ENCODE measurements at regions not wholly inside any gene's neighbourhood (a gene's known extent, or its start where the extent isn't known, plus 50 kb on each side); places are given as distances from the start of the nearest gene placed in this dataset.

DNA sequence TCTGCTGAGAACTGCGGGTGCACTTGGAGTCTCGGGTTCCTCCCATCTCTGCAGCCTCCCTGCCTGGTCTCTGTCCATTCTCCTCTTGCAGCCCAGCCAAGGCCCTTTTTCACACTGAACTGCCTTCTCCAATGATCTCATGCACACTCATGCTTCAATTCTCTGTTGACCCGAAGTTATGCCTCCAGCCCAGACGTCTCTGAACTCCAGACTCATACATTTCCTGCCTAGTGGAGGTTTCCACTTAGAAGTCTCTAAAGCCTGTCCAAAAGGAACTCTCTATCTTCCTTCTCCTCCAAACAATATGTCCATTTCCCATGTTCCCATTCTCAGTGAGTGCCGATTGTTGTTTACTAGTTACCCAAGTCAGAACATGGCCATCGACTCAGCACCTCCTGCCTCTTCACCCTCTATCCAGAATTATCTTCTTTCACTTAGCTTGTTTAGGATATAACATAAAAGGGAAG is 155.2 kb downstream of the IRS1 start:
- ATAC-seq (peak; percentile 76 to 90 (median 80)), DNase-seq (peak in 4 of 5 donors; percentile 28 to 57 (median 44))
- peaks cover 0 to 20% (median 1%) of the 10 kb centered on the region in 12 donors for H3K9me3 ChIP-seq
- intact Hi-C loops (cut with DNase I): loop anchor here in 2 of 10 donors (10.0 kb wide), 1 partner anchor 150 kb away; the partner anchor contains the start of gene IRS1 (in 2 of the 2)
- no peak for TF ChIP-seq POLR2A (IDR thresholded peaks at IDR 0.05)
- TF ChIP-seq, protein P1, sequence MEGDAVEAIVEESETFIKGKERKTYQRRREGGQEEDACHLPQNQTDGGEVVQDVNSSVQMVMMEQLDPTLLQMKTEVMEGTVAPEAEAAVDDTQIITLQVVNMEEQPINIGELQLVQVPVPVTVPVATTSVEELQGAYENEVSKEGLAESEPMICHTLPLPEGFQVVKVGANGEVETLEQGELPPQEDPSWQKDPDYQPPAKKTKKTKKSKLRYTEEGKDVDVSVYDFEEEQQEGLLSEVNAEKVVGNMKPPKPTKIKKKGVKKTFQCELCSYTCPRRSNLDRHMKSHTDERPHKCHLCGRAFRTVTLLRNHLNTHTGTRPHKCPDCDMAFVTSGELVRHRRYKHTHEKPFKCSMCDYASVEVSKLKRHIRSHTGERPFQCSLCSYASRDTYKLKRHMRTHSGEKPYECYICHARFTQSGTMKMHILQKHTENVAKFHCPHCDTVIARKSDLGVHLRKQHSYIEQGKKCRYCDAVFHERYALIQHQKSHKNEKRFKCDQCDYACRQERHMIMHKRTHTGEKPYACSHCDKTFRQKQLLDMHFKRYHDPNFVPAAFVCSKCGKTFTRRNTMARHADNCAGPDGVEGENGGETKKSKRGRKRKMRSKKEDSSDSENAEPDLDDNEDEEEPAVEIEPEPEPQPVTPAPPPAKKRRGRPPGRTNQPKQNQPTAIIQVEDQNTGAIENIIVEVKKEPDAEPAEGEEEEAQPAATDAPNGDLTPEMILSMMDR (IDR thresholded peaks at IDR 0.05): no peak
- peaks cover 0 to 33% (median 11%) of the 10 kb centered on the region in 12 donors for H3K4me1 ChIP-seq
- peak overlapping the region in 8 of 12 donors; percentile 4 to 71 (median 52) for H3K27ac ChIP-seq
- H3K36me3 ChIP-seq: no peaks in the 10 kb centered on the region
- H3K27me3 ChIP-seq: peaks cover 0 to 9% (median 0%) of the 10 kb centered on the region in 9 donors
- 32 to 44% (median 38%) methylated on average over 6 of the region's 6 CpGs for WGBS, 4 donors
- no peak overlapping the region for H3K4me3 ChIP-seq

DNA sequence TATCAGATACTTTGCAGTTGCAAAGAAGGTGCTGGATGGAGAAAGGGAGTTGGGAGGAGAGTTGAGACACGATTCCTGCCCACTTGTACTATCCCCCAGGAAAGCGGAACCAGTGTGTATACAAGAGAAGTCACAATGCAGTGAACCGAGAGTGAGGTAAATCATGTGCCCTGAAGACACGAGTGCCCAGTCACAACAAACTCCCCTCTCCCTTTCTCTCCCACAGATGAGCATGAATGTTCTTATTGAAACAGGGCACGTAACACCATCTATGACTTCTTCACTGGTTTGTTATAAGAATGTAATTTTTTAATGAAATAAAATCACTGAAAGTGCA is 155.7 kb downstream of the IRS1 start:
- Histone ChIP-seq H3K27me3 (peaks cover 0 to 9% (median 0%) of the 10 kb centered on the region in 9 donors), H3K27ac (peak overlapping the region in 4 of 12 donors; percentile 15 to 71 (median 36)), H3K36me3 (no peaks in the 10 kb centered on the region), H3K9me3 (peaks cover 0 to 15% (median under 1%) of the 10 kb centered on the region in 12 donors), H3K4me1 (peaks cover 0 to 29% (median 9%) of the 10 kb centered on the region in 12 donors), H3K4me3 (no peak overlapping the region)
- DNase-seq: no peak
- TF ChIP-seq POLR2A (IDR thresholded peaks at IDR 0.05): no peak
- TF ChIP-seq, protein P1 (IDR thresholded peaks at IDR 0.05): no peak
- no peak for ATAC-seq
- 69 to 83% (median 77%) methylated on average over 5 of the region's 5 CpGs for WGBS, 4 donors
- intact Hi-C loops (cut with DNase I): loop anchor here in 2 of 10 donors (10.0 kb wide), 1 partner anchor 151 kb away; the partner anchor contains the start of gene IRS1 (in 2 of the 2)

DNA sequence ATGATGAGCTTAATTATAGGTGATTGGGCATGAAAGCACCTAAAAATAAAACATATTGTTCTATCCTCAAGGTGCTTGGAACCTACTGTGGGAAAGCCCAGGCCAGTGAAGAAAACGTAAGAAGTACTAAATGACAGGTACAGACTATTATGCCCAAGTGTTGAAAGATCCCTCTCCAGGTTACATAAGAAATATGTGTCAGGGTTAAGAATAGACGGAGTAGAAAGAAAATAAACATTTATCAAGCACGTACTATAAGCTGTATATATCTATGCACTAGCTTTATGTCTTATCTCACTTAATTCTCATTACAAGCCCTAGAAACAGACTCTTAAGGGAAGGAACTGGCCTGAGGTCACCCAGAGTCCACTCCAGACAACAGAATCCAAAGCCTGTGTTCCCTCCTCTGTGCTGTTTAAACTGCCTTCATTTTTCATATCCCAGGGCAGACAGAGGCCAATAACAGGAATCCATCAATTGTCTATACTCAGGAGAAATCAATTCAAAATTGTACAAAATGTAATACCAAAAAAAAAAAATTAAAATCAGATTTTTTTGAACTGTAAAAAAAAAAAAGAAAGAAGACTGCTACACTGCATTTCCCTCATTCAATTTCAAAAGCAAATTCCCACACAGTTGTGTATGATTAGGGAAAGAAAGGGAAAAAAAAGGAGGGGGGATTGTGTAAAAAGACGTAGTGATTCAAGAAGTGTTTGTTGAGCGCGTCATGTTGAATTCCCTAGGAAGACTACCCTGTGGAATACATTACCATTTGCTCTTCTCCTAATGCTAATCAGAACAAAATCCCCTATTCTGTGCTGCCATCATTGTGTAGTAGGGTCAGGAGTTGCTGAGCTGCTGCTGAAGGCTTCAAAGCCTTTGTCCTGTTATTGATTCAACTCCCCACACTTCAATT is 156.3 kb downstream of the IRS1 start:
- no peak overlapping the region for H3K4me3 ChIP-seq
- WGBS, 4 donors: 67 to 81% (median 72%) methylated on average over 6 of the region's 6 CpGs
- intact Hi-C loops (cut with DNase I): loop anchor here in 2 of 10 donors (10.0 kb wide), 1 partner anchor 152 kb away; the partner anchor contains the start of gene IRS1 (in 2 of the 2)
- H3K27me3 ChIP-seq: peaks cover 0 to 9% (median 0%) of the 10 kb centered on the region in 9 donors
- peak overlapping the region in 4 of 12 donors; percentile 15 to 71 (median 36) for H3K27ac ChIP-seq
- peaks cover 0 to 14% (median 0%) of the 10 kb centered on the region in 12 donors for H3K9me3 ChIP-seq
- DNase-seq: no peak
- TF ChIP-seq, protein P1 (IDR thresholded peaks at IDR 0.05): no peak
- no peaks in the 10 kb centered on the region for H3K36me3 ChIP-seq
- peak in 2 of 4 donors; percentile 18 to 23 for ATAC-seq
- peaks cover 0 to 29% (median 9%) of the 10 kb centered on the region in 12 donors for H3K4me1 ChIP-seq

DNA sequence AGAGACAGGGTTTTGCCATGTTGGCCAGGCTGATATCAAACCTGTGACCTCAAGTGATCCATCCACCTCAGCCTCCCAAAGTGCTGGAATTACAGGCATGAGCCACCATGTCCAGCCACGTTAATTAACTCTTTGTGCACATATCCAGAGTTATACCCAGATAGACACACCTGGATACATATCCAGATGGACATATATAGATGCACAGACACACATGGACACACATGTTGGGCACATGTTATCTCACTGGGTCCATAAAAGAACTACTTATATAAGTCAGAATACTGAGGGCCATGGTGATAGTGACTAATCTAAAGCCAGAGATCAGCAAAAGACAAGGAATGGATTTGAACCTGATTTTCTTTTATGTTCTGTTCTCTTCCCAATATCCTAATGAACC is 158.6 kb downstream of the IRS1 start:
- TF ChIP-seq, protein P1 (IDR thresholded peaks at IDR 0.05): no peak
- TF ChIP-seq POLR2A (IDR thresholded peaks at IDR 0.05): no peak
- Histone ChIP-seq H3K36me3 (no peaks in the 10 kb centered on the region), H3K4me1 (peaks cover 0 to 29% (median 9%) of the 10 kb centered on the region in 12 donors), H3K27me3 (peaks cover 0 to 9% (median 0%) of the 10 kb centered on the region in 9 donors), H3K4me3 (no peak overlapping the region), H3K27ac (no peak overlapping the region), H3K9me3 (peaks cover 0 to 14% (median 0%) of the 10 kb centered on the region in 12 donors)
- no peak for DNase-seq
- 80 to 100% (median 85%) methylated on average over 1 of the region's 1 CpG for WGBS, 4 donors
- intact Hi-C loops (cut with DNase I): loop anchor here in 2 of 10 donors (10.0 kb wide), 1 partner anchor 154 kb away; the partner anchor contains the start of gene IRS1 (in 2 of the 2)
- ATAC-seq: no peak

Measured in heart left ventricle (tissue), 16 donors.